Stimulated activated CD4-positive, alpha-beta T cell treated with anti-CD3 and anti-CD28 coated beads, Interleukin-2, amount 100 ng/mL, for 48 hours (primary cell): ENCODE measurements at regions not wholly inside any gene's neighbourhood (a gene's known extent, or its start where the extent isn't known, plus 50 kb on each side); places are given as distances from the start of the nearest gene placed in this dataset.

Experiments
- DNase-seq, 2 donors: peaks; one replicate each; pipeline ENCODE4 v3.0.0-alpha.2; 2020

DNA sequence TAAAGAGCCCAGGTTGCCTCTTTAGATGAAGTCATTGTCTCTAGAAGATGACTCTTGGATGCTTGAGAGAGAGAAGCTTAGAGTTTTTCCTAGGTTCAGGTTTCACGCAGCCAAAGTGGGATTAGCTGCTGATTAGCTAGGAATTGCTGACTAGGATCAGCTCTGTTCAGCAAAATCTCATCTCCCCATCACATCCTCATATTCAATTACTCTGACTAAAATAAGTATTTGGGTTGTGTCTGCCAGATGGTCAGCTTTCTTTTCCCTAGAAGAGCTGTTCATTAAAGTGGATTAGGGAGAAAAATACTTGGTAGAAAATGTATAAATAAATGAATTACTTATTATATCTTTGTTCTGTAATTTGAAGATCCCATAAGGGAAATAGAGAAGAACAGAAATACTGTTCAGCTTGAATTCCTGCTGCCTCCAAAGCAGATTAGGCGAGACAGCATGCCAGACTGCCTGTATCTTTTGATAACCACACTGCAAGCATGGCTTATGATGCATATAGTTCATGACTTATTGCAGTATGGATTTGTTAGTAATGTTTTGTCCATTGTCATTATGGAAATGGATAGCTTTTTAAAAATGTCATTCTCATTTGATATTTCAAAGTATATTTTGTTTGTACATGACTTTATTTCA is 184.8 kb upstream of the CD180 start:
- no peak for DNase-seq

GRCh38 chr5:67380431-67380830 is 183.8 kb upstream of the CD180 start:
- no peak for DNase-seq

- DNase-seq = no peak
Measured at GRCh38 chr5:67379753-67380152, 183.2 kb upstream of the CD180 start.

- no peak for DNase-seq
Measured at GRCh38 chr5:67378256-67378655, 181.7 kb upstream of the CD180 start.

DNA sequence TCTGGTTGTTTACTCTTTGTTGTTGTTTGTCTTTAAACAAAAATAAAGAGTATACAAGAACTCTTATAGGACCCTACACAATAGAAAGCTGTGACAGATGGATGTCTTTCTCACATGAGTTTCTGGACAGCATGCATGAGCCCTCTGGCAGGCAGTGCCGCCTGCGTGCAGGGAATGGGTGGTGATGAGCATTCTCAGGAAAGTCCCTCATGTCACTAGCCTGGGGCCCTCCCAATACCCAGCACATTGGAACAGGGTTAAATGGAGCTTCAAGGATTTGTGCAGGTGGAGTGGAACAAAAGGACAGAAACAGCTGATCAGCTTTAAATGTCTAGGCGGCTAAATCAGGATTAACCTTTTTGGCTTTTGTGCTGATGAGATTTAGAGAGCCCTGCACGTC is 181.0 kb upstream of the CD180 start:
- no peak for DNase-seq

DNA sequence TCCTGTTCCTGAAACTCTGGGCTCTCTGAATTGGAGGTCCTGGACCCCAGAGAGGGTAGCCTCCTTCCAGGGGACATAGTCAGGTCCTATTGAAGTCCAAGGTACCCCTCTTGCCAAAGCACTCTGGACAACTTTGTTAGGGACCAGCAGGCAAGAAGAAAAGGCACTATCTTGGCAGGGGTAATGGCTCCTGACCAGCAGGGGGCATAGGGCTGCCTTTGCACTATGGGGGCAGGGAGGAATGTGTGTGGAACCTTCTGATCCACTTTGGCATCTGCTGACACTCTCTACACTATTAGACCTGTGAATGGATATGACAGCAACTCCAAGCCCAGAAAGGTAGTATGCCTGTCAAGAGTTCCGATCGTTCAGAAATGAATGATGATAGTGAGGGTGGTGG is 179.0 kb upstream of the CD180 start:
- no peak for DNase-seq

DNA sequence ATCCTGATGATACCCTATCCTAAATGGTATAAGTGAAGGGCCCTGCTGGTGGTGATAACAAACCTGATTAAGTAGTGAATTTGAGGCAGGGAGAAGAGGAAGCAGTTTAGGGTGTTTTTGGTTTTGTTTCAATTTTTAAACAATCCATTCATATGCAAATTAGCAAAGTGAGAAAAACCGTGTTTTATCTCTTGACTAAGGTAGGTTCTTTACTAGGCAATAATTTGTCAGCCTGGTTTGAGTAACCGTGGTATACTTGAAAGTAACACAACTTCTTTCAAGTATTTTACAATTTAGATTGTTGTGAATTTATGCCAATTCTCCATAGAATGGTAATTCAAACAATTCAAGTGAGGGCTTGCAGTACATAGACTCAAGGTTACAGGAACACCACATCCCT is 177.8 kb upstream of the CD180 start:
- no peak for DNase-seq

- no peak for DNase-seq
Measured at GRCh38 chr5:67373518-67373917, 176.9 kb upstream of the CD180 start.

- no peak for DNase-seq
Measured at GRCh38 chr5:67372887-67373286, 176.3 kb upstream of the CD180 start.

GRCh38 chr5:67371924-67372323 is 175.3 kb upstream of the CD180 start:
- DNase-seq = no peak

GRCh38 chr5:67366691-67367395 is 170.2 kb upstream of the CD180 start:
- DNase-seq = no peak

DNA sequence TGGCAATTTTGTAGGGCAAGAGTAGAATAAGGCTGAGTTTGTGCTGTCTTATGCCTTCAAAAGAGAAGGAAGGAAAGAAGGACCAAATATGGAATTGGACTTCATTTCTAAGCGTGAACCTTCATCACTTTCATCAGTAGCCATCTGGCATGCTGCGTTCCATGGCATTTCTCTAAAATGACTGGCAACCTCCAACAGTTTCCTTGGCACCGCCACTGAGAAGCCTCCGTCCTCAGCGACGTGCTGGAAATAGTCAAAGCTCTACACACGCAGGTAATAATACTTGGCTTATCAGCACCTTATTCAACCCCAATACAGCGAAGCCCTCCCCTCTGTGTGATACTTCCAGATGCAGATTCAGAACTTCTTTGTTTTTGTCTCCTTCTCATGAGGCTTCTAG is 169.7 kb upstream of the CD180 start:
- no peak for DNase-seq

GRCh38 chr5:67364381-67364970 is 167.9 kb upstream of the CD180 start:
- DNase-seq = no peak

GRCh38 chr5:67363963-67364362 is 167.4 kb upstream of the CD180 start:
- DNase-seq = no peak

- DNase-seq = no peak
Measured at GRCh38 chr5:67363180-67363709, 166.6 kb upstream of the CD180 start.

DNA sequence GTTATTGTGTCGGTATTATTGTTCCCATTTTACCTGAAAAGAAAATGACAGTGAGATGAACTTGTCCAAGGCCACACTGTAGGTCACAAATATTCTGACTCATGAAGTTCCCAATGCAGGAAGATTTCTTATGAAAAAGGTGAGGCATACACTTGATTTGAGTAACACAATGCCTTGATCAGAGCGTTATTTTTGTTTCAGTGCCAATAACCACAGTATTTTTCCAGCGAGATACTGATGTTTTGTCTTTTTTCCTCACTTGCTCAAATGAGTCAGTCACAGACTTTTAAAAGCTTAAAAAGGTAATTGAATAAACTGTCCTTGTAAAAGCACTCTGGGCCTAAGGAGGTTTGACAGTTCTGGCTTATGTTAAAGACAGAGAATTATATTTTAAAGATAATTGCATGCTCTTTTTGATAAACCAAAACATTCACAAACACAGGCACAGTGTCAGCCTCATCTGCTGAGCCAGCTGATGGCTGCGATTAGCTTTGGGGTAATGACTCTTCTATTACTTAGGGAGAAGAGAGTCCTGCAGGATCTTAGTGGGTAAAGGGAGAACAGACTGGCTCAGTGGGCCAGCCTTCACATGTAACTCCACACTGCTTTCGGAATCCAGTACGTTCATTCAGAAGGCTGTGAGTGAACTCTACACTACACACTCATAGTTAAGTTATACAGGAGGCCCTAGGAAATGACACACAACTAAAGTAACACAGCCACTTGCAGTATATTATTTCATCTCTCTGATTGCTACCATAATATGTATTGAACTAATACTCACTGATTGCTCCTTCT is 165.5 kb upstream of the CD180 start:
- no peak for DNase-seq

GRCh38 chr5:67360047-67360446 is 163.4 kb upstream of the CD180 start:
- DNase-seq = no peak

GRCh38 chr5:67358186-67358585 is 161.6 kb upstream of the CD180 start:
- DNase-seq = no peak

- DNase-seq = no peak
Measured at GRCh38 chr5:67355120-67355713, 158.6 kb upstream of the CD180 start.

DNA sequence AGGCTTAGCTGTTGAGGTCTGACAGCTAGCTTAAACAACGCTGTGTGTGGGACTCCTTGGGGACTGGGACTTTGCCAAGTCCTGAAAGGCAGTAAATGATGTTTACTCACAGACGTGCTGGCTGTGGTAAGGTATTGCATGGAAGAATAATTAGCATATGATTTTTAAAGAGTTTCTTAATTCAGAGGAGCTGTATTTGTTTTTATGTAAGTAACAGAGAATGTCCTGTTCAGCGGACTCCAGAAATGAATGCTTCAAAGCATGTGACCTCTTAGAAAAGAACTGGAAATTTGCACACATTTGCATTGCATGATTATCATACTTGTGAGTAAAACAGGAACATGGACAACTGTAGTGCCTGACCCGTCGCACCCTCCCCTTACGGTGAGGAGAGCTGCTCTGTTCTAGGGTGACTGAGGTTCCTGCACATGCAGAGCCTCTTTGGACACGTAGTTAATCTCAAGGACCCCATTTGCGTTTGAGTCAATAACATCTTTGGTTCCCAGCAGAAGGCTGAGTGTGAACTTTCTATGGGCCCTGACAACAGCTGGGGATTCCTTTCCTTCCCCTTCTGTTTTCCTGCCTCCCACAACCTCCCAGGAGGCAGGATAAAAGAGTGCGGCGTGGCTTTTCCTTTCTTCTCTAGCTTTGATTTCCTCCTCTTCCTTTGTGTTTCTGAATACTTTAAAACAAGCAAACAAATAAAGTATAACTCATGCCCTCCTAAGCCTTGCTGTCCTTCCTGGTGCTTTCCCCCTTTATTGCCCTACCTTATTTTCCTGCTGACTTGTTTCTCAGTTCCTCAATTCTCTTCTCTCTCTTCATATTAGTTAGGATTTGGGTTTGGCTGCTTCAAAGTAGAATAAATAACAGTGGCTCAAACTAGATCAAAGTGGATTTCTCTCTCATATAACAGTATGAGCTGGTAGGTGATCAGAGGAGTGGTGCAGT is 157.2 kb upstream of the CD180 start:
- DNase-seq = no peak

- no peak for DNase-seq
Measured at GRCh38 chr5:67350618-67351201, 154.1 kb upstream of the CD180 start.
